ENCODE measurements at regions not wholly inside any gene's neighbourhood (a gene's known extent, or its start where the extent isn't known, plus 50 kb on each side); places are given as distances from the start of the nearest gene placed in this dataset.

DNA sequence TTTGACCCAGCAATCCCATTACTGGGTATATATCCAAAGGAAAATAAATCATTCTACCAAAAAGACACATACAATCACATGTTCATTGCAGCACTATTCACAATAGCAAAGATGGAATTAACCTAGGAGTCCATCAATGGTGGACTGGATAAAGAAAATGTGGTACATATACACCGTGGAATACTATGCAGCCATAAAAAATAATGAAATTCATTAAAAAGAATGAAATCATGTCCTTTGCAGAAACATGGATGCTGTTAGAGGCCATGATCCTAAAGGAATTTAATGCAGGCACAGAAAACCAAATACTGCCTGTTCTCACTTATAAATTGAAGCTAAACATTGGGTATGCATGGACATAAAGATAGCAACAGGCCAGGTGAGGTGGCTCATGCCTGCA, 61.9 kb upstream of the BMP6 start:
- TF ChIP-seq, protein P1, sequence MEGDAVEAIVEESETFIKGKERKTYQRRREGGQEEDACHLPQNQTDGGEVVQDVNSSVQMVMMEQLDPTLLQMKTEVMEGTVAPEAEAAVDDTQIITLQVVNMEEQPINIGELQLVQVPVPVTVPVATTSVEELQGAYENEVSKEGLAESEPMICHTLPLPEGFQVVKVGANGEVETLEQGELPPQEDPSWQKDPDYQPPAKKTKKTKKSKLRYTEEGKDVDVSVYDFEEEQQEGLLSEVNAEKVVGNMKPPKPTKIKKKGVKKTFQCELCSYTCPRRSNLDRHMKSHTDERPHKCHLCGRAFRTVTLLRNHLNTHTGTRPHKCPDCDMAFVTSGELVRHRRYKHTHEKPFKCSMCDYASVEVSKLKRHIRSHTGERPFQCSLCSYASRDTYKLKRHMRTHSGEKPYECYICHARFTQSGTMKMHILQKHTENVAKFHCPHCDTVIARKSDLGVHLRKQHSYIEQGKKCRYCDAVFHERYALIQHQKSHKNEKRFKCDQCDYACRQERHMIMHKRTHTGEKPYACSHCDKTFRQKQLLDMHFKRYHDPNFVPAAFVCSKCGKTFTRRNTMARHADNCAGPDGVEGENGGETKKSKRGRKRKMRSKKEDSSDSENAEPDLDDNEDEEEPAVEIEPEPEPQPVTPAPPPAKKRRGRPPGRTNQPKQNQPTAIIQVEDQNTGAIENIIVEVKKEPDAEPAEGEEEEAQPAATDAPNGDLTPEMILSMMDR (IDR thresholded peaks at IDR 0.05) = no peak
- no peak for TF ChIP-seq POLR2AphosphoS5 (IDR thresholded peaks at IDR 0.05; ENCODE audit: low read depth, low read length)
- TF ChIP-seq, protein P2, sequence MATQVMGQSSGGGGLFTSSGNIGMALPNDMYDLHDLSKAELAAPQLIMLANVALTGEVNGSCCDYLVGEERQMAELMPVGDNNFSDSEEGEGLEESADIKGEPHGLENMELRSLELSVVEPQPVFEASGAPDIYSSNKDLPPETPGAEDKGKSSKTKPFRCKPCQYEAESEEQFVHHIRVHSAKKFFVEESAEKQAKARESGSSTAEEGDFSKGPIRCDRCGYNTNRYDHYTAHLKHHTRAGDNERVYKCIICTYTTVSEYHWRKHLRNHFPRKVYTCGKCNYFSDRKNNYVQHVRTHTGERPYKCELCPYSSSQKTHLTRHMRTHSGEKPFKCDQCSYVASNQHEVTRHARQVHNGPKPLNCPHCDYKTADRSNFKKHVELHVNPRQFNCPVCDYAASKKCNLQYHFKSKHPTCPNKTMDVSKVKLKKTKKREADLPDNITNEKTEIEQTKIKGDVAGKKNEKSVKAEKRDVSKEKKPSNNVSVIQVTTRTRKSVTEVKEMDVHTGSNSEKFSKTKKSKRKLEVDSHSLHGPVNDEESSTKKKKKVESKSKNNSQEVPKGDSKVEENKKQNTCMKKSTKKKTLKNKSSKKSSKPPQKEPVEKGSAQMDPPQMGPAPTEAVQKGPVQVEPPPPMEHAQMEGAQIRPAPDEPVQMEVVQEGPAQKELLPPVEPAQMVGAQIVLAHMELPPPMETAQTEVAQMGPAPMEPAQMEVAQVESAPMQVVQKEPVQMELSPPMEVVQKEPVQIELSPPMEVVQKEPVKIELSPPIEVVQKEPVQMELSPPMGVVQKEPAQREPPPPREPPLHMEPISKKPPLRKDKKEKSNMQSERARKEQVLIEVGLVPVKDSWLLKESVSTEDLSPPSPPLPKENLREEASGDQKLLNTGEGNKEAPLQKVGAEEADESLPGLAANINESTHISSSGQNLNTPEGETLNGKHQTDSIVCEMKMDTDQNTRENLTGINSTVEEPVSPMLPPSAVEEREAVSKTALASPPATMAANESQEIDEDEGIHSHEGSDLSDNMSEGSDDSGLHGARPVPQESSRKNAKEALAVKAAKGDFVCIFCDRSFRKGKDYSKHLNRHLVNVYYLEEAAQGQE (IDR thresholded peaks at IDR 0.05; ENCODE audit: insufficient read depth in 1 of 2, low read depth in 2 of 2, low read length in 1 of 2) = no peak
